AG04450 (cell line): ENCODE measurements at regions not wholly inside any gene's neighbourhood (a gene's known extent, or its start where the extent isn't known, plus 50 kb on each side); places are given as distances from the start of the nearest gene placed in this dataset.
A peak's percentile ranks its signal among the peaks of the same experiment; 100 is the strongest.

ENCODE experiments used
- CTCF ChIA-PET: fragments of 300-600, 350-600 bp; formaldehyde crosslinking; extraction: SDS; loops from one replicate; lab custom pipeline; 2022; ENCODE audit warnings: antibody characterized with exemption, inconsistent platforms; lab: Charles Lee
- POLR2A ChIA-PET: fragments of 350-600 bp; formaldehyde crosslinking; extraction: SDS; loops from one replicate; lab custom pipeline; 2021; ENCODE audit warnings: antibody characterized with exemption, inconsistent platforms; lab: Yijun Ruan, JAX
- DNase-seq: peaks from one replicate; pipeline ENCODE4 v3.0.0-alpha.2; 2011; ENCODE audit warnings: low read depth, low spot score
- H3K27ac ChIP-seq: one replicate; pipeline ENCODE4 v1.5.1; 2012; ENCODE audit warnings: low read depth, low read length, control low read depth
- H3K27me3 ChIP-seq: one replicate; pipeline ENCODE4 v1.6.0; 2012; ENCODE audit warnings: low read length; ENCODE audit not compliant: control insufficient read depth, insufficient read depth
- H3K4me3 ChIP-seq: 2 replicates; pipeline ENCODE4 v1.5.1; 2011; ENCODE audit warnings: mild to moderate bottlenecking, low read depth, low read length, control low read depth
- H3K9me3 ChIP-seq: 2 replicates; pipeline ENCODE4 v1.5.1; 2012; ENCODE audit warnings: low read length; ENCODE audit not compliant: control insufficient read depth, insufficient read depth
- TF ChIP-seq, protein P1 (sequence below): IDR thresholded peaks from 2 replicates; pipeline ENCODE4 v1.5.1; 2011; ENCODE audit warnings: low read depth, low read length, control low read depth, inconsistent platforms

DNA sequence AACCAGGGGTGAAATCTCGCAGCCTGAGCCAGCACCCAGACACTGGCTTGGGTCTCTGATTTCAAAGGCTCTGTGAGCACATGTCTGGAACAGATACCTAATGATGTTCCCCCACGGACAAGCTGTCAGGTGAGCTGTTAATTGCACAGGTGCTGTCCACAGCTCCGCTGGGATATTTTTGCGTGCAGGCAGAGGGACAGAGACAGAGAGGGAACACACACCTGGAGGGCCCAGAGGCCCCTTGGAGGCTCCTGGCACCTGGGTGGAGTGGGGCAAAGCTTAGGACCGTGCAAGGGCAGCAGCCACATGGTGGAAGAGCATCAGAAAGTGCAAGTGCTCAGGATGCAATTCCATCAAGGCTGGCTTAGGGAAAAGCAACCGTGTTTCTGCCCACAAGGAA lies 57.3 kb downstream of the ARL6IP4 start:
- DNase-seq, result no peak
- Histone ChIP-seq H3K27me3 (no peaks in the 10 kb centered on the region), H3K27ac (no peak overlapping the region), H3K9me3 (no peaks in the 10 kb centered on the region), H3K4me3 (no peak overlapping the region)
- TF ChIP-seq, protein P1, sequence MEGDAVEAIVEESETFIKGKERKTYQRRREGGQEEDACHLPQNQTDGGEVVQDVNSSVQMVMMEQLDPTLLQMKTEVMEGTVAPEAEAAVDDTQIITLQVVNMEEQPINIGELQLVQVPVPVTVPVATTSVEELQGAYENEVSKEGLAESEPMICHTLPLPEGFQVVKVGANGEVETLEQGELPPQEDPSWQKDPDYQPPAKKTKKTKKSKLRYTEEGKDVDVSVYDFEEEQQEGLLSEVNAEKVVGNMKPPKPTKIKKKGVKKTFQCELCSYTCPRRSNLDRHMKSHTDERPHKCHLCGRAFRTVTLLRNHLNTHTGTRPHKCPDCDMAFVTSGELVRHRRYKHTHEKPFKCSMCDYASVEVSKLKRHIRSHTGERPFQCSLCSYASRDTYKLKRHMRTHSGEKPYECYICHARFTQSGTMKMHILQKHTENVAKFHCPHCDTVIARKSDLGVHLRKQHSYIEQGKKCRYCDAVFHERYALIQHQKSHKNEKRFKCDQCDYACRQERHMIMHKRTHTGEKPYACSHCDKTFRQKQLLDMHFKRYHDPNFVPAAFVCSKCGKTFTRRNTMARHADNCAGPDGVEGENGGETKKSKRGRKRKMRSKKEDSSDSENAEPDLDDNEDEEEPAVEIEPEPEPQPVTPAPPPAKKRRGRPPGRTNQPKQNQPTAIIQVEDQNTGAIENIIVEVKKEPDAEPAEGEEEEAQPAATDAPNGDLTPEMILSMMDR, result no peak
- ChIA-PET POLR2A (no interaction called here), CTCF (no interaction called here)

DNA sequence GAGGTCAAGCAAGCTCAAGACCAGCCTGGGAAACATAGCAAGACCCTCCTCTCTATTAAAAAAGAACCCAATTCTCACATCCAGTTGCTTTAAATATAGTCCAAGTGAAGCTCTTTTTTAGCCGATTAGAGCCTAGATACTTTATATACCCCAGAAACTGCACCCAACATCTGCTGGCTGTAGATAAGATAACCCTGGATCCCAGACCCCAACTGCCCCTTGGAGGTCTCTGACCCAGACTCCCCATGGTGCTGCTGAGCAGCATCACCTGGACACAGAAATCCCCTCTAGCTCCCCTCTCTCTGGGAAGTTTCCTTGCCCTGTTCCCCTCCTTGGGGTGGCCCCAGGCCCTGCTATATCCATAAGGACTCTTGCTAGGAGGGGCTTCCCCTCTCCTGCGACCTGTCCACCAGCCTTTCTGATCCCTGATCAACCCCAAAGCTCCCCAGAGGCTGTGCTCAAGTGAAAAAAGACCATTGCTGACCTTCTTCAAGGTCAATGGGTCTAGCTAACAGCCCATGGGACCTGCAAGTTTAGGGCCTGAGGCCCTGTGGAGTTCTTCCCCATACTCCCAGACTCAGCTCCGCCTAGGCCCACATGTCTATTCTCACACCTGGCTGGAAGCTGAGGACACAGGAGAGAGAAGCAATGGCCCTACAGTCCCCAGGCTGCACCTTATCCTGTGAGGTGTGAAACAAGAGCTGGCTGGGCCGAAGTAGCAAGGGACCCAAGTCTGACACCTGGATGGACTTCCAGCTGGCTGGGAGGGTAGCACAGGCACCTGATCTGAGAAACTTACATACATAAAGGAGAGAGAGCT lies 56.2 kb downstream of the ARL6IP4 start:
- POLR2A ChIA-PET, result no interaction called here
- Histone ChIP-seq H3K9me3 (no peaks in the 10 kb centered on the region), H3K27ac (no peak overlapping the region), H3K27me3 (no peaks in the 10 kb centered on the region), H3K4me3 (no peak overlapping the region)
- DNase-seq, result no peak
- TF ChIP-seq, protein P1, result no peak
- CTCF ChIA-PET, result interaction anchor here (0.9 to 1.0 kb wide), 2 partner anchors 10 to 11 kb away, joined by 3 read pairs; no protein-coding TSS in a partner anchor

DNA sequence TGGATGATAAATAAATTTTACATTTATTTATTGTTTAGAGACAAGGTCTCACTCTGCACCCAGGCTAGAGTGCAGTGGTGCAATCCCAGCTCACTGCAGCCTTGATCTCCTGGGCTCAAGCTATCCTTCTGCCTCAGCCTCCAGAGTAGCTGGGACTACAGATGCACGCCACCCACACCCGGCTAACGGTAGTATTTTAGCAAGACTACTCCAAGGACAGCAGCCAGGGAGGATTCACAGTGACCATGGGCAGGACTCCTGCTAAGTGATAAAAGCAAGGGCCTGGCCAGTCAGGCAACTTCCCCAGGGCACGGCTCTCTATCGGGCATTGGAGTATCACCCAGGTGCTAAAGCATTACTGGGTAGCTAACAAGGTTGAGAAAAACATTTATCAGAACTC lies 55.4 kb downstream of the ARL6IP4 start:
- TF ChIP-seq, protein P1, result no peak
- Histone ChIP-seq H3K27ac (no peak overlapping the region), H3K9me3 (no peaks in the 10 kb centered on the region), H3K27me3 (no peaks in the 10 kb centered on the region), H3K4me3 (no peak overlapping the region)
- CTCF ChIA-PET, result interaction anchor here (0.9 to 1.0 kb wide), 2 partner anchors 11 kb away, joined by 3 read pairs; no protein-coding TSS in a partner anchor
- POLR2A ChIA-PET, result no interaction called here
- no peak for DNase-seq

DNA sequence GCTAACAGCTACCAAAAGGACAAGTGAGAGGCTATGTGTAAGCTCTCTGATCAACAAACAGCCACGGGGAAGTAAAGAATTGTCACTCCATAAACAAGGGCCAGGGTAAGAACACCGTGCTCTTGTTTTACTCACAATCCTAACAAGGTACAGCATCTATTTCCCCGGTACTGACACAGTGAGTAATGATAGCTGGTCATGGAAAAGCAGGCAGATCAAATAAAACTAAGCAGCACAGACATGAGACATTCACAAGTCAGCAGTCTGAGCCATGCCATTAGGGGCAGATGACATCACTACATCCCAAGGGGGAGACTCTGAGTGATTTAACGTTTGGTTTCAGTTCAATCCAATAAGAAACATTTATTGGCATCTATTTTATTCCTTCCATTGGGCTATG lies 54.4 kb downstream of the ARL6IP4 start:
- CTCF ChIA-PET, result interaction anchor here (0.5 to 1.3 kb wide), 3 partner anchors 9 to 203 kb away, joined by 3 to 5 read pairs (median 3); no protein-coding TSS in a partner anchor
- no peak overlapping the region for H3K27ac ChIP-seq
- no peak overlapping the region for H3K4me3 ChIP-seq
- DNase-seq, result no peak
- TF ChIP-seq, protein P1, result 0 out of 2 replicates have a peak, but pooled peaks have one; percentile 10
- H3K9me3 ChIP-seq, result no peaks in the 10 kb centered on the region
- POLR2A ChIA-PET, result interaction anchor here (0.7 kb wide), 1 partner anchor 349 kb away, joined by 3 read pairs; the partner anchor contains the start of gene KMT5A
- no peaks in the 10 kb centered on the region for H3K27me3 ChIP-seq

DNA sequence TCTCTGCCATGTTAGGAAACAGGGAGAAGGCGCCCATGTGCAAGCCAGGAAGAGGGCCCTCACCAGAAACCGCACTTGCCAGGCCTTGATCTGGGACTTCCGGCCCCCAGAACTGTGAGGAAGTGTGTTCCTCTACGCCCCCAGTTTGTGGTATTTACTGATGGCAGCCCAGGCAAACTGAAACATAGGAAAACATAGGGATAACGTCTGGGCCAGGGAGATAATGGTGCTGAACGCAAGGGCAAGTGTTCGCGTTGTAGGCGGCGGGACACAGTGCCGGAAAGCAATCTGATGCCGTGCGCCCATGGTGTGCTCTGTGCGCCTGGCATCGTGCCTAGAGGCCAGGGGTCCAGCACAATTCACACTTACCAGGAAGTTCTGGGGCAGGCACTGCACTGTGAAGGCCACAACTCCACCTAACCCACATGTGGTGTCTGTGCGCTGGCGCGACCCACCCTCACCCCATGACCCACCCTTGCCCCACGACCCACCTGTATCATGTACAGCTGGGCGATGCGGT lies 53.6 kb downstream of the ARL6IP4 start:
- CTCF ChIA-PET, result interaction anchor here (0.8 to 1.3 kb wide), 2 partner anchors 8 to 204 kb away, joined by 3 to 5 read pairs; no protein-coding TSS in a partner anchor
- H3K27me3 ChIP-seq, result no peaks in the 10 kb centered on the region
- H3K27ac ChIP-seq, result no peak overlapping the region
- no peaks in the 10 kb centered on the region for H3K9me3 ChIP-seq
- POLR2A ChIA-PET, result no interaction called here
- H3K4me3 ChIP-seq, result no peak overlapping the region
- no peak for DNase-seq
- TF ChIP-seq, protein P1, result no peak
